ENCODE measurements at regions not wholly inside any gene's neighbourhood (a gene's known extent, or its start where the extent isn't known, plus 50 kb on each side); places are given as distances from the start of the nearest gene placed in this dataset.

DNA sequence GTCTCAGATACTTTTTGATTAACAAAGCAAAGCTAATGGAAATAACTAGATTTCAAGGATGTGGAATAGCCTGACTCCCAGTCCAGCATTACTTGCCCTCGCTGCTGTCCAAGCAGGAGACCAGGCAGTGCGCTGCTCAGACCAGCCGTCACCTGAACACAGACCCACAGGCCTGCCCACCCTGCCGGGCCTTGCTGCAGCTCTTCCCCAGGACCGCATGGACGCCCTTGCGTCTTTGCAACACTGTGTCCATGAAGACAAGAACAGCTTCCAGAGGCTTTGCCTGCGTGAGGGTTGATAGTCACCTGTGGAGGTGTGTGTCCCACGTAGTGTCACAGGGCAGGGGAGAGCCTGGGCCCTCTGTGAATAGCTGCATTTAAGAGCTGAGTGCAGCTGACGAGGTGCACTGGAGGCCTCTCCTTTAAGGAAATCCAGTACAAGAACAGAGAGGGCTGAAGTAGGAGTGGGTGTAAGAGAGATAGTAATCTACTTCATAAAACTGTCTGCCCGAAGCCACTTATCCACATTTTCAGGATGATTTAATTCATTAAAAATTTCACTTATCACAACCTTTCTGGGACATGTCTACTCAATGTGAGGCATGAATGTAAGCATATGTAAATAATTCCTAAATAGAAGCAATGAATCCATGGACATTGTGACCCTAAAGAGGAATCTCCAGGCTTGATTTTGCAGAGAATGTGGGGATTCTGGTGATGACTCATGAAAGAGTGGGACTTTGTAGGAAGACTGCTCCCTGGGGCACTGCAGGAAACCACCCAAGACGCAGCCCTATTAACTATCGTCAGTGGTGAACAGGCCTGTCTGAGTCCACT is 176.2 kb upstream of the RAB4A start:
- DNase-seq = no peak

DNA sequence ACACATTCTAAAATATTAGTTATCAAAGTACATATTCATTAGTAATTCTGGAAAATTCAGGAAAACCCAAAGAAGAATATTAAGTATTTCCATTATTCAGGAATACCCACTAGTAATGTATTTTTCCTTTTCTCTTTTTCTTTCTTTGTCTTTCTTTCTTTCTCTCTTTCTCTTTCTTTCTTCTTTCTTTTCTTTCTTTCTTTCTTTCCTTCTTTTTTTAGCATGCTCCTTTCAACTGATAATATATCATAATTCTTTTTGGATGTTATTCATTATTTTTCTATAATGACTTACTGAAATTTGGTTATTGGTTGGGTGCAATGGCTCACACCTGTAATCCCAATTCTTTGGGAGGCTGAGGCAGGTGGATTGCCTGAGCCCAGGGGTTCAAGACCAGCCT is 175.6 kb upstream of the RAB4A start:
- no peak for DNase-seq

DNA sequence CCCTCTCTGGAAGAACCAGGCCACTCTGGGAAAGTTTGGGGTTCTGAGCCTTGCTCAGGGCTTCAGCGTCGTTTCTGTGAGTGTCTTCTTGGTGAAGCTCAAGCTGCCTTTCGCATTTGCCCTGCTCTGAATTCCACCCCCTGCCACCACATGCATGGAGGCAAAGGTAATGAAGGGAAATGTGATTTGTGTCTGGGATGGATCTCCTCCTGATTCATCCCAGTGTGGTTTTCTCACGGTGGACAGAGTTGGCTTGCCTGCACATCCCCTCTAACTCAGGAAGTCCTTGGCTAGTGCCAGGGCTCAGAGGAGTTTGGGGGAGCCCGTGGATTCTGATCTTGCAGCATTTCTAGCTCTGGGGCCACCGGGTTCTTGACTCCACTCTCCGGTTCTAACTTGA is 173.6 kb upstream of the RAB4A start:
- no peak for DNase-seq

DNA sequence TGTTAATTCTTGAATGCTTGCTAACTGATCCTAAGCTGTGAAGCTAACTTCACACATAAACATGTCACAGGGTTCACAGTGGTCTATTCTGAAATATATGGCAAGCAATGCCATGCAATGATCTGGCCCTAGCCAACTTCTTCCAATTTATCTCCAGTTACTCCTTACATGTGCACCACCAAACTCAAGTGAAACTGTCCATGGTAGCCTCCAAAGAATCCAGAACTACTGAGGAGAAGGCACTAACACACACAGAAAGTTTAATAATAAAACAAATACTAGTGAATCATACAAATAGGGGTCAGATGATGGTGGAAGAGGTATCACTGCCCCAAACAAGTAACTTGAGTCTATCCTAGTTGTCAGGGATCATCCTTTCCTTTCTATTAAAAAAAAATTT is 172.6 kb upstream of the RAB4A start:
- DNase-seq = no peak

DNA sequence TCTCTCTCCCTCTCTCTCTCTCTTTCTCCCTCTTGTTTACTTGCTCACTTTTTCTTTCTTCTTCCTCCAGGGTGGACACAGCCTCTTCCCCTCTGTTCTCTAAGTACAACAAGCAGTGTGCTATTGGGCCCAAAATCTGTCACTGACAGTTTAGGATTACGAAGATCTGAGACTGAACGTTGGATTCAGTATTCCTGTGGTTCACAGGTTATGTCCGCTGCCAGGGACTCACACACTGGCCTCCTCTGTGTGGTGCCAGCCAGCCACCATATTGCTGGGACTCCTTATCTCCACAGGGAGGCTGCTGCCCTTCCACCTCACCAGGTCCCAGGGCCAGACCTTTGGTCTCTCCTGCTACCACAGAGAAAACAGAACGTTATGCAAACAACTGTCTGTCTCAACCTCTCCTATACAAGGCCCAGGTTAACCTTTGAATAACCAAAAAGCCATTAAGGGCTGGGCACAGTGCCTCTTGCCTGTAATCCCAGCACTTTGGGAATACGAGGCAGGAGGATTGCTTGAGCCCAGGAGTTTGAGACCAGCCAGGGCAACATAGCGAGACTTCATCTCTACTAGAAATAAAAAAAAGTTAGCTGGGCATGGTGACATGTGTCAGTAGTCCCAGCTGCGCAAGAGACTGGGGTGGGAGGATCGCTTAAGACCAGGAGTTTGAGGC is 171.9 kb upstream of the RAB4A start:
- no peak for DNase-seq

DNA sequence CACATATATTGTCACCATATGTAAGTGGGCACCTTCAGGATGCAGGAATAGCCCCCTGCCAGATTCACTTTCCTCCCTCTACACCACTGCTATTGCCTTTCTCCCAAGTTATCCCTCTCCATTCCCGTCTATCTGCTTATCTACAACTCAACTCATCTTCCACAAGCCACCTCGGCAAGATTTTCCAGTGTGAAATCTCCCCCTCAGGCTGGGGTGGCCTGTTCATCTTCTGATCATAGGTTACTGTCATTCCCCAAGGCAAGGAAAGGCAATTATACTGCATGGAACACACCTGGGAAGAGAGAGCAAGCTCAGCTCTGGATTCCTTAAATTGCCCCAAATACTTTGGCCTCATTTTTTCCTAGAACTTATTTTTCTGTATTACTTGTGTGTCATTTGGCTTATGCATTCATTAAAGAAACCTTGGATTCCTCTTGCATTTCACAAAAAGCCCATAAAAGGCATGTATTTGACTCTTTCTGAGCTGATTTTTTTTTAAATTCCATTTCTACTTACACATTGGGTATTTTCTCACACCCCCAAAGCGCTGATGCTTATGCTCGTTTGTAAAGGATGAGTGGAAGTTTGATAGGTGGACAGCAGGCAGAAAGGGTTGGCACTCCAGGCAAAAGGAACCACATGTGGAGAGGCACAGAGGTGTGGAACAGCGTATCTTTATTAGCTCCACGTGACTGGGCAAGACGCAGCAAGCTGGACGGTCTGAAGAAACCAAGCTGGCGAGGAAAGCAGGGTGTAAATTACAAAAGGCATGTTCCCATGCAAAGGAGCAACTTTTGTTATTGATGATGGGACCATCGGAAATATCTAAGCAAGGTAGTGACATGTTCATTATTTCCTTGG is 169.7 kb upstream of the RAB4A start:
- DNase-seq = no peak

DNA sequence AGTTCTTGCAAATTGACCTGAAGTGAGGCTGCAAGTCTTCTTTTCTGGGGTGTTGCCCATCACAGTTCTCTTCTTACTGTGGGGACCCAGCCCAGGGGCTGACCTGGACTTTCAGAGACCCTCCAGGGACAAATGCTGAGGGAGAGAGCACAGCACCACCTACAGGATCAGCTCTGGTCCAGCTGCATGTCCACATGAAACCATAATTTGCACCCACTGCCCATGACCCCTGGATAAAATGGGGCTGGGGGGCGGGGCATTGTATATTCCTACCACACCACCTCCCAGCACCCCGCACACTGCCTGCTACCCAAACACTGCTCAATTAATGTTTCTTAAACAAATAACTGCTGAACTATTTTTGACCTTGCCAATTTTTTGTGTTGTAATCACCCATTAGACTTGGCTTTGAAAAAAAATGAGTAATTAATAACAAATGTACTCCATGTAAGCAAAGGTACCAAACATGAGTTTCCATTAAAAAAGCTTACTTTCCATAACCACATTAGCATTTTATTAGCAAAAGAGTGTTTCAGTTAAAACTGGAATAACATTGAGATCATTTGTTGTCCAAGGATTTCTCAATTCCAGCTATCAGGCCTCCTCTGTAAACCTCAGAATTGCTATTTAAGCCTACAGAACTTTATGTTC is 168.0 kb upstream of the RAB4A start:
- no peak for DNase-seq

DNA sequence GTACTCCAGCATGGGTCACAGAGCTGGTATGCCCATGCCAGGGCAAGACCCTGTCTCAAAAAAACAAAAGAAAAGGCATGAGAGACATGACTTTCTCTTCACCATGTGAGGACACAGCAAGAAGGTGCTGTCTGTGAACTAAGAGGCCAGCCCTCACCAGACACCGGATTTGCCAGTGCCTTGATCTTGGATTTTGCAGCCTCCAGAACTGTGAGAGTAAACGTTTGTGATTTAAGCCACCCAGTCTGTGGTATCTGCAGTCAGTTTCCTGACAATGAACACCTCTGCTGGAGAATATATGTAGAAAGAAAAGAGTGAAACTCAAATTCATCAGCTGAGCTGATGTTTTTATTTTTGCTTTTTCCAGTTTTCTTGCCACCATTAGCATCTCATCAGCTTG is 166.3 kb upstream of the RAB4A start:
- DNase-seq = no peak

DNA sequence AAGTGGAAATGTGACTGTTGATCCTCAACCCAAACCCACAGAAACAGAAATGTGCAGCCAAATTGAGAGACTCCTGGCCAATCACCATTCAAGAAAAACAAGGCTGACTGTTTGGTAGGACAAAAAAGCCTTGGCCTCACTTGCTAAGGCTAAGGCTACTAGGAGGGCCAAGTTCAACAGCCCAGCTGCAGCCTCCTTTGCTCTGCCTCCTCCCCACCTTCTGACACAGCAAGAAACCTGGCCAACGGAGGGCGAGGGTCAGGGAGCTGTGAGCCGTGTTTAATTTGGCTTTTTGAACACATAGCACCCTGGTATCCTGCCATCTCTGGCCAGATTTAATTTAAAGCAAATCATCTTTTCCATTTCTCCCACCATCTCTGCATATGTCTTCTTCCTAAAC is 165.8 kb upstream of the RAB4A start:
- no peak for DNase-seq

DNA sequence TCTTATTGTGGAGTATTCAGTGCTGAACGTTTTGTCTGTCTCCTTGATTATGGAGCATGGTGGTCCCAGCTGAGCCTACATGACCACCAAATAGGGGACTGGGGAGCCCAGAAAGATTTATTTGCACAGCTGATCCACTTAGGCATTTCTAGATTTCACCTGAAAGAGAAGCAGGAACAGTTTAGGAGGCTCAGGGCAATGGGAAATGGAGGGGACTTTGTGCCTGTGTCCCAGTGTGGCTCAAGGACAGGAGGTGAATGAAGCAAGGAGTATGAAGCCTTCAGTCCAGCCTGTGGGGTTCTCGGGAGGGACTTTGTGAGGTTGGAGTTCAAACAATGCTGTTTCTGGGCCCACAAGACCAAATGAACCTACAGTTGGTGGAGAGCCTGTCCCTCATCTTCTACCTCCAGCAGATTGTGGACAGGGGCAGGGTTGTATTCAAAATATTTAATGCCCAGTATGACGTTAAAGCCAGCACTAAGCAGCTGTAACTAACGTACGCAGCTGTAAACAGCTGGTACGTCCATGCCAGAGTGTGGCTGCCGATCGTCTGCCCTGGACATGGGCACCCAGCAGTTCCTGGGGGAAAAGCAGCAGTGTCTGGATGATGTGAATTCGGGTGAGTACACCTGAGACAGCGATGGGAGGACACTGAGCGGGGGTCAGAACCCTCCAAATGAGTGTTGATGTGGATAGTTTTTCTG is 164.9 kb upstream of the RAB4A start:
- no peak for DNase-seq

DNA sequence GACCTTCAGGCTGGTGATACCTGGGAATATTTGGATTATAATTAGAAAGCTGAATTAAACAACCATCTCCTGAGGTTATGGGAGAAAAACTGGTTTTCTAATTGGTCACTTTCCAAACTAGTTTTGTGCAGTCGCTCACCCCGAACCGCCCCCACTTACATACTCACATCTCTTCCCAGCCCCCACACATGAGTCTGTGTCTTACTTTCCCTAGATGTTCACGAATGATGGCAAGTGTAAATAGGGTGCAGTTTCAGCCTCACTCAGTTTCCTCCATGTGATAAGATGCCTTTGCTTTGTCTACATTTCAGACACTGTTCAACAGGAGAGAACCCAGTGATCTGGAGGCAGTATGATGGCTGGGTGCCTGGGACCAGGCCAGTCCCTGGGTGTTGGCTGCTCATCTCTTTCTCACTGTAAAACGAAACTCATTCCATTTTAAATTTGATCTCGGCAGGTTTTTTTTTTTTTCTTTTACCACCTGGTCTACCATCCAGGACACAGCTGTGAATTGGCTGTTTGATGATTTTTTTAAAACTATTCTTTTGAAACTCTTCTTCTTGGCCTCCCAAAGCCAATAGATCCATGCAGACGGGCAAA is 164.3 kb upstream of the RAB4A start:
- no peak for DNase-seq

DNA sequence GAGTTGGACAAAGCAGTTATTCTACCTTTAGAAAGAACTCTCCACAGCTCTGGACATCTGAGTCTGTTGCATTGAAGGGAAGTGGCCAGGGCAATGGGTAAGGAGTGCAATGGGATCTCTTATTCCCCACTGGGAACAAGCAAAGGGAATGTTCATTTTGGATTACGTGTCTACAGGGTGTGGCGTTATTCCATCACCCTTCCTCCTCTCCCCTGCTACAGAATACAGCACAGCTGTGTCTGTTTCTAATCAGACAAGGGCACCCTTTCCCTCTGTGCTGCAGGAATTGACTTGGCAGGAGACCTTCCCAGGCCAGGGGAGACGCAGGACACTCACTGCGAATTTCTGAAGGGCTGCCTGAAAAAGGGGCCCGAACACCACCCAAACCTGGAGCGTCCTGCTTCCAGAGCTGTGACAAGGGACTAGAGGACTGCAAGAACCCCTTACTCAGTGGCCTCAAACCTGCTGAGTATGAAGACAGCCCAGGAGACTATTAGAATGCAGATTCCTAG is 163.6 kb upstream of the RAB4A start:
- no peak for DNase-seq

DNA sequence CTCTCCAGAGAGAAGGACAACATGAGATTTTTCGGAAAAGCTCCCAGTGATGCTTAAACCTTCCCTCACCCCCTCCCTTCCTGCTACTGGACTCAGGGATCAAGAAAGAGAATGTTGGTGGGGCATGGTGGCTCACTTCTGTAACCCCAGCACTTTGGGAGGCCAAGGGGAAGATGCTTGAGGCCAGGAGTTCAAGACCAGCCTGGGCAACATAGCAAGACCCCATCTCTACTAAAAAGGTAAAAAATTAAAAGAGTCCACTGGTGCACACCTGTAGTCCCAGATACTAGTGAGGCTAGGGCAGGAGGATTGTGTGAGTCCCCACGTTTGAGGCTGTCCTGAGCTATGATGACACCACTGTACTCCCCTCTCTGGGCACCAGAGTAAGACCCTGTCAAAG is 162.9 kb upstream of the RAB4A start:
- DNase-seq = no peak

DNA sequence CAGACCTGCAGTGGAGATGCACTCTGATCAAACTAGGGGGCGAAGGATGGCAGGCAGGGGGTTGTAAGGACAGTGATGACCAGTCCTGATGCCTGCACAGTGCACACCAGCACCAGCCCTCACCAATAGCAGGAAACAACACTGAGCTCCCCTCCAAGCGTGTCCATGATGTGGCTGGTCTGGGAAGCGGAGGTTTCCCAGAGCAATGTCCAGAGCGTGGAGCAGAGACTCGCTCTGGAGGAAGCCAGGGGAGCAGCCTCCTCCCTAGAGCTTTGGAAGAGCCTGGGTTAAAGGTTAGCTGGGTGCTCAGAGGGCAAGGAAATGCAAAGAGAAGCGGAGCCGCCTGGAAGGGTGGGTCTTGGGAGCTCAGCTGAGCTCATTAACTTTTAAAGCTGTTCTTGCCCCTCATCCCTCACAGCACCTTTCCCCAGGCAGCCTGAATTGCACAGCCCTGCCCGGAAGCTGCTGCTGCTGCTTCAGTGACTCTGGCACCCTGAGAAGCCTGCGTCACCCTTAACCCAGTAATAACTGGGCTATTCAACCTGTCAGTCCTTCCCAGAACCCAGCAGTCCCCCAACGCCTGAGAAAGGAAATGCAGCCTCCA is 162.2 kb upstream of the RAB4A start:
- DNase-seq = no peak

DNA sequence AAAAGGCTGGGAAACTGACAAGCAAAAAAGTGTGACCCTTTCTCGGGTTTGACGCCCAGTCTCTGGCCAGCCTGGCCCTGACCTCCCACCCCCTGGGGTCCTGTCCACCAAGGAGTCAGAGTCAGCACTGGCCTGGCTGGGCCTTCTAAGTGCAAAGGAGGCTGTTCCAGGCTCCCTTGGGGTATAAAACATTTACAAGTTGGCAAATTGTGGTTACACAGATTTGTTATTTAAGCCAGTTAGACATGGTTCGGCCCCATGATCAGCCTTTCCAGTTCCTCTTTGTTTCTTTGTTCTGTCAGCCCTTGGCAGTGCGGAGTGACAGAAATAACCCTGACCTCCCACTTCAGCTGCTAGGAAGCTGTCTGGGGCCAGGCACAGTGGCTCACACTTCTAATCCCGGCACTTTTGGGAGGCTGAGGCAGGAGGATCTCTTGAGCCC is 161.6 kb upstream of the RAB4A start:
- no peak for DNase-seq

DNA sequence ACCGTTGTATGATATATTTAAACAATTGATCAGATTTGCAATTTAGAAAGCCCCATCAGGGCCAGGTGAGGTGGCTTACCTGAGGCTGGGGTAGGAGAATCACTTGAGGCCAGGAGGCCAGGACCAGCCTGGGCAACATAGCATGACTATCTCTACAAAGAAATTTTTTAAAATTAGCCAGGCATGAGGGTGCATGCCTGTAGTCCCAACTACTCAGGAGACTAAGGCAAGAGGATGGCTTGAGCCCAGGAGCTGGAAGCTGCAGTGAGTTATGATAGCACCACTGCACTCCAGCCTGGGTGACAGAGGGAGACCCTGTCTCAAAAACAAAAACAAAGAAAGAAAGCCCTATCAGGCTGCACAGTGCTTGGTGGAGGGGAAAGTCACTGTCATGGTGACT is 159.9 kb upstream of the RAB4A start:
- no peak for DNase-seq

DNA sequence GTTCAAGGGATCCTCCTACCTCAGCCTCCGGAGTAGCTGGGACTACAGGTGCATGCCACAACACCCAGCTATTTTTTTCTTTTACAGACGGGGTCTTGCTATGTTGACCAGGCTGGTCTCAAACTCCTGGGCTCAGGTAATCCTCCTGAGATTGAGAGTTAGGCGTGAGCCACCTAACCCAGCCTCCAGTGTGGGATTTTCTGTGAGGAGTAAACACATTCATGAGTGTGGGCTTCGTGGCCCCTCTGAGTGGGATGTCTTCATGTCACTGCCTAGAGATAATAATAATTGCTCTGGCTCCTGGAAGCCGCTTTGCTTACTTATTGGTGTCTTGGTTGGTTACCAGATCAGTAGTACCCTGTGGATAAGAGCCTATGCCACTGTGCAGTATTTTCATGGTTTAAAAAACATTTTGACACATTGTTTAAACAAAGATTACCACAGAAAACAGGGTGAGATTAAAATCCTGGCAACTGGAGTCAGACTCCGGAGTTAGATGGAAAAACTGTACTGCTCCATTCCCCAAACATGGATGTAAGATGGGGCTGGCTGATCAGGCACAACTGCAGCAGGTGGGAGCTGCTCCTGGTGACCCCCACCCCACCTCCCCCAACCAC is 159.1 kb upstream of the RAB4A start:
- no peak for DNase-seq

DNA sequence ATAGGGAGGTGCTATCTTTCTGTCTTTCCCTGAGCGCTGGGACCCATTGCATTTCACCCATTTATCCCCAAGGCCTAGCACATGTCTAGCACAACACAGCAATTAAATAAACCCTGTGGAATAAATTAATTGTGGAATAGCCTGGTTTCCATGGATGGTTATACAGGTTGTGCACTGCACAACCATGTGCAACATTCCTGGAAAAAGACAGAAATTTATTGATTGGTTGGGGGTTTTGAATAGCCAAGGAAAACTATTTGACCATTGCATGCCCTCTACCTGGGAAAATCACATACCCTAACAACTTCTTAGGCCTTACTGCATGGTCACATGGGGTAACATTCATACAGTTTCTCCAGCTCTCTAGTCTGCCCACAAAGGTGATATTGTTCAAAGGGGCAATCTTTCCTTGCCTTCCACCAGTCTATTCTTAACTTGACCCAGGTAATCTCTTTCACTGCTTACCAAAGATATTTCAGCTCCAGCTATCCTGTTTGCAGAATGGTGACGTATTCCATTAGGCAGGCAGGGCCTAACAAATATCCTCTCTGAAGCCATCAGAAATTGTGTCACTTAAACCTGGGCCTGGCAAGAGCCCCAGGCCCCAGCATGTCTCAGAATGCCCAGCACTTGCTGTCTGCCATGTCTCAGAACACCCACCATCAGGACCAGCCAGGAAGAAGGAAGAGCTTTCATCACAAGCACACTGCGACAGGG is 157.9 kb upstream of the RAB4A start:
- no peak for DNase-seq

DNA sequence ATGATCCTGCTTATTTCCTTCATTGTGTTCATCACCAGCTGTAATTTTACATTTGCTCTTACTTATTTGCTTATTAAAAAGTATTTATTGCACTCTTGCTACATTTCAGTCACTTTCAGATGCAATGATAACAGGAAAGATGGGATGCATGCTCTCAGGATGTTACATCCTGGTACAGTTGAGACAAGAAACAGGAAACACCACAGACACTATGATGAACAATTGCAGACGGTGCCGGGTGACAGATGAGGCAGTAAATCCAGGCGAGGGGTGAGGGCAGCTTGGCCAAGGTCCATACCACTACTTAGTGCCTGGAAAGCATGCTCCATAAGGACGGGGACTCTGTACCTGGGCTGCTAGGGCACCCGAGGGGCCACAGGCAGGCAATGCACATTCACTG is 156.6 kb upstream of the RAB4A start:
- DNase-seq = no peak
